CD4-positive, alpha-beta memory T cell (primary cell): ENCODE measurements at regions not wholly inside any gene's neighbourhood (a gene's known extent, or its start where the extent isn't known, plus 50 kb on each side); places are given as distances from the start of the nearest gene placed in this dataset.

Experiments used
- CTCF ChIA-PET: fragments of 350-600 bp; sonication (Branson Sonifier 250); formaldehyde crosslinking; loops from one replicate; lab custom pipeline; 2021; ENCODE audit warnings: inconsistent platforms; ENCODE audit not compliant: partially characterized antibody; lab: Charles Lee
- POLR2A ChIA-PET: fragments of 350-600 bp; sonication (Branson Sonifier 250); formaldehyde crosslinking; loops from one replicate; lab custom pipeline; 2021; ENCODE audit not compliant: partially characterized antibody; lab: Charles Lee
- DNase-seq, 5 donors: peaks; one replicate each; pipeline versions ENCODE4 v3.0.0 to v3.0.0-alpha.2; 2020 to 2022; ENCODE audit warnings: mixed read lengths in 1 of 5
- H3K27ac ChIP-seq: one replicate; pipeline ENCODE4 v1.7.0; 2013; ENCODE audit warnings: low read depth, low read length
- H3K27me3 ChIP-seq: 2 replicates; pipeline ENCODE4 v1.7.0; 2013; ENCODE audit warnings: mild to moderate bottlenecking, low read length, moderate library complexity; ENCODE audit not compliant: insufficient read depth
- H3K36me3 ChIP-seq: 2 replicates; pipeline ENCODE4 v1.7.0; 2013; ENCODE audit warnings: mild to moderate bottlenecking, low read length, moderate library complexity; ENCODE audit not compliant: insufficient read depth
- H3K4me1 ChIP-seq: 2 replicates; pipeline ENCODE4 v1.7.0; 2013; ENCODE audit warnings: mild to moderate bottlenecking, low read length, moderate library complexity; ENCODE audit not compliant: insufficient read depth
- H3K4me3 ChIP-seq, 2 donors: one replicate each; pipeline ENCODE4 v1.7.0; 2013; ENCODE audit warnings: low read length in 2 of 2, mild to moderate bottlenecking in 1 of 2
- H3K9me3 ChIP-seq, 2 donors: one replicate each; pipeline ENCODE4 v1.7.0; 2013; ENCODE audit warnings: low read length in 2 of 2, control low read depth in 1 of 2; ENCODE audit not compliant: control insufficient read depth in 1 of 2
- H3K27ac Mint-ChIP-seq, 7 donors: one replicate each; pipeline ENCODE4 v1.8.0; 2020 to 2021; ENCODE audit warnings: mixed read lengths in 7 of 7, mild to moderate bottlenecking in 6 of 7, inconsistent platforms in 3 of 7, moderate library complexity in 3 of 7
- H3K27me3 Mint-ChIP-seq, 2 donors: one replicate each; pipeline ENCODE4 v1.8.0; 2020 to 2021; ENCODE audit warnings: mixed read lengths in 2 of 2
- H3K36me3 Mint-ChIP-seq, 2 donors: one replicate each; pipeline ENCODE4 v1.8.0; 2020 to 2021; ENCODE audit warnings: mixed read lengths in 2 of 2, inconsistent platforms in 1 of 2, mild to moderate bottlenecking in 1 of 2
- H3K4me1 Mint-ChIP-seq, 4 donors: one replicate each; pipeline ENCODE4 v1.8.0; 2020 to 2021; ENCODE audit warnings: mixed read lengths in 4 of 4, mild to moderate bottlenecking in 1 of 4
- H3K4me3 Mint-ChIP-seq, 8 donors: one replicate each; pipeline ENCODE4 v1.8.0; 2020 to 2021; ENCODE audit warnings: mixed read lengths in 8 of 8, mild to moderate bottlenecking in 7 of 8, moderate library complexity in 6 of 8, inconsistent platforms in 3 of 8
- H3K9me3 Mint-ChIP-seq, 8 donors: one replicate each; pipeline ENCODE4 v1.8.0; 2020 to 2021; ENCODE audit warnings: mixed read lengths in 8 of 8, mild to moderate bottlenecking in 5 of 8, inconsistent platforms in 3 of 8, moderate library complexity in 1 of 8
- intact Hi-C: fragments of 100-400 bp; cut with micrococcal nuclease; formaldehyde crosslinking; loops from one replicate; pipeline ENCODE4 v1.15.1; 2023

GRCh38 chr9:107667231-107668070, 177.9 kb upstream of the KLF4 start:
- Mint-ChIP-seq H3K9me3 (peaks cover 0 to 5% (median 2%) of the 10 kb centered on the region in 8 donors), H3K36me3 (no peaks in the 10 kb centered on the region), H3K4me1 (no peaks in the 10 kb centered on the region), H3K4me3 (no peak overlapping the region), H3K27ac (no peak overlapping the region), H3K27me3 (no peaks in the 10 kb centered on the region)
- no peaks in the 10 kb centered on the region for H3K27me3 ChIP-seq
- H3K36me3 ChIP-seq: no peaks in the 10 kb centered on the region
- ChIA-PET POLR2A (no interaction called here), CTCF (no interaction called here)
- no peak overlapping the region for H3K27ac ChIP-seq
- no peaks in the 10 kb centered on the region for H3K4me1 ChIP-seq
- H3K4me3 ChIP-seq: no peak overlapping the region
- intact Hi-C loops: no loop called here
- H3K9me3 ChIP-seq: no peaks in the 10 kb centered on the region
- no peak for DNase-seq

GRCh38 chr9:107665057-107665456, 175.5 kb upstream of the KLF4 start:
- no peak for DNase-seq
- Mint-ChIP-seq H3K4me3 (no peak overlapping the region), H3K27ac (no peak overlapping the region), H3K9me3 (peaks cover 0 to 5% (median under 1%) of the 10 kb centered on the region in 8 donors), H3K36me3 (no peaks in the 10 kb centered on the region), H3K4me1 (no peaks in the 10 kb centered on the region), H3K27me3 (no peaks in the 10 kb centered on the region)
- Histone ChIP-seq H3K4me3 (no peak overlapping the region), H3K9me3 (no peaks in the 10 kb centered on the region), H3K36me3 (no peaks in the 10 kb centered on the region), H3K27ac (no peak overlapping the region), H3K27me3 (no peaks in the 10 kb centered on the region), H3K4me1 (no peaks in the 10 kb centered on the region)
- intact Hi-C loops: no loop called here
- CTCF ChIA-PET: no interaction called here
- POLR2A ChIA-PET: no interaction called here

- H3K4me1 Mint-ChIP-seq: no peaks in the 10 kb centered on the region
- no peaks in the 10 kb centered on the region for H3K36me3 ChIP-seq
- H3K4me1 ChIP-seq: no peaks in the 10 kb centered on the region
- H3K36me3 Mint-ChIP-seq: no peaks in the 10 kb centered on the region
- POLR2A ChIA-PET: no interaction called here
- H3K9me3 Mint-ChIP-seq: peaks cover 0 to 13% (median 3%) of the 10 kb centered on the region in 8 donors
- H3K4me3 ChIP-seq: no peak overlapping the region
- H3K9me3 ChIP-seq: no peaks in the 10 kb centered on the region
- CTCF ChIA-PET: no interaction called here
- DNase-seq: no peak
- intact Hi-C loops: no loop called here
- H3K27ac ChIP-seq: no peak overlapping the region
- no peak overlapping the region for H3K27ac Mint-ChIP-seq
- H3K27me3 Mint-ChIP-seq: no peaks in the 10 kb centered on the region
- no peak overlapping the region for H3K4me3 Mint-ChIP-seq
- no peaks in the 10 kb centered on the region for H3K27me3 ChIP-seq
Observed at GRCh38 chr9:107660976-107661375, 171.4 kb upstream of the KLF4 start.

DNA sequence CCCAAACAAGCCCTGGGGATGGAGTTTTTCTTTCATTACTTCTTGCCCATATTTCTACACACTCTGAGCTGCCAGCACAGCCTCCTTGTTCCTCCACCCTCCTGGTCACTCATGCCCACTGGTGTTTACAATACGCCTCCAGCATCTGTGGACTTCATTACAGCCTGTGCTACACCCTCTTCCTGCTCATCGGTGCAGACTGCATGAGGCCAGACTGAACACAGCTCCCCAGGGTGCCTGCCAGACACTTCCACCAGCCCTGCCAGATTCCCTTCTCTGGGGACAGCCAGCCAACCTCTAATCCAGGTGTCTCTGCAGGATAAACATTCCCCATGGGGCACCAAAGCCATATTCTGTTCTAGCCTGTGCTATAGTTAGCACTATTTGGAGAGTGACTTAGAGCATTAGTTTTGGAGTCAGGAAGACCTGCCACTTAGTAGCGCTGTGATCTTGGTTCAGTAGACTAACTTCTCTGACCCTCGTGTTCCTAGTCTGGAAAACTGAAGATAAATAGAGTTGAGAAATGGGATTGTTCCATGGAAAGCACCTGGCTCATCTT, 163.8 kb upstream of the KLF4 start:
- ChIA-PET POLR2A (no interaction called here), CTCF (no interaction called here)
- H3K4me3 ChIP-seq: no peak overlapping the region
- H3K27ac ChIP-seq: no peak overlapping the region
- H3K9me3 ChIP-seq: no peaks in the 10 kb centered on the region
- Mint-ChIP-seq H3K27ac (peak overlapping the region in 1 of 7 donors; percentile 11), H3K27me3 (no peaks in the 10 kb centered on the region), H3K4me3 (no peak overlapping the region), H3K36me3 (no peaks in the 10 kb centered on the region), H3K4me1 (no peaks in the 10 kb centered on the region), H3K9me3 (peaks cover 0 to 18% (median 3%) of the 10 kb centered on the region in 8 donors)
- no peaks in the 10 kb centered on the region for H3K4me1 ChIP-seq
- intact Hi-C loops: no loop called here
- H3K36me3 ChIP-seq: no peaks in the 10 kb centered on the region
- no peaks in the 10 kb centered on the region for H3K27me3 ChIP-seq
- no peak for DNase-seq

DNA sequence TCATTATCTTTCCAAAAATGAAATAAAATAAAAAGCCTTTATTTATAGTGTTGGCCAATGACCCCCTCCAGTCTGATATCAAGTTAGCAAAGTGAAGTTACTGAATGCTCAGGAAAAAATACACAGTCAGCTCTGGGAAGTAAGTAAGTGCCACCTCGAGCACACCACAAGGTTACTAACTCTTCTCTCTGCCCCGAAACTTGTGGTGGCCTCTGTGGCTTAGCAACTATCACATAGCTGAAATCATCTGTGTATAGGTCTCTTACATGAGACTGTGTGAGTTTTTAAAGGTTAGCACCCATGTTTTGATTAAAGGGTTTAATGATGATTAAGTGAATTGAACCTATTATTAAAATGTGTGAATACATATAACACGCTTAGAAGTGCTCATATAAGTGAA, 161.4 kb upstream of the KLF4 start:
- Histone ChIP-seq H3K4me1 (no peaks in the 10 kb centered on the region), H3K27ac (no peak overlapping the region), H3K36me3 (no peaks in the 10 kb centered on the region), H3K4me3 (no peak overlapping the region), H3K27me3 (no peaks in the 10 kb centered on the region), H3K9me3 (no peaks in the 10 kb centered on the region)
- ChIA-PET CTCF (no interaction called here), POLR2A (no interaction called here)
- Mint-ChIP-seq H3K27ac (no peak overlapping the region), H3K27me3 (no peaks in the 10 kb centered on the region), H3K36me3 (no peaks in the 10 kb centered on the region), H3K9me3 (peaks cover 0 to 6% (median 2%) of the 10 kb centered on the region in 8 donors), H3K4me1 (no peaks in the 10 kb centered on the region), H3K4me3 (no peak overlapping the region)
- intact Hi-C loops: no loop called here
- DNase-seq: no peak

DNA sequence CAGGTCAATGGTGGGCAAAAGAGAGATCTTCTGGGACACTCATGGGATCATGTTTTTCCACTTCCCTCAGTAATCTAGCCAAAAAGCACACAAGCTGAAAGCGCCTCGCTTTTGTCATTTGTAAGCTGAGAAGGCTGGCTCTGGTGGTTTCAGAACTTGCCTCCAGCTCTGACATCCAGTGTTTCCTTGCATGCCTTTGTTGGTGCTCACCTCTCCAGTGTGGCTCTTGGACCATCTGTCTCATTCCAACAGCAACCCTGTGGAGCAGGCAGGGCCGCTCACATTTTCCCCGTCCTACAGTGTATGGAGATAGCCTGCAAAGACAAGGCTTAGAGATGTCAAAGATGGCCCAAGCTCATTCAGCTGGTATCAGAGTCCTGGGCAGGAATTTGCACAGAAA, 160.8 kb upstream of the KLF4 start:
- Histone ChIP-seq H3K9me3 (no peaks in the 10 kb centered on the region), H3K4me1 (no peaks in the 10 kb centered on the region), H3K36me3 (no peaks in the 10 kb centered on the region), H3K27me3 (no peaks in the 10 kb centered on the region), H3K27ac (no peak overlapping the region), H3K4me3 (no peak overlapping the region)
- intact Hi-C loops: no loop called here
- H3K4me3 Mint-ChIP-seq: no peak overlapping the region
- ChIA-PET CTCF (no interaction called here), POLR2A (no interaction called here)
- no peaks in the 10 kb centered on the region for H3K27me3 Mint-ChIP-seq
- H3K27ac Mint-ChIP-seq: no peak overlapping the region
- no peaks in the 10 kb centered on the region for H3K4me1 Mint-ChIP-seq
- H3K9me3 Mint-ChIP-seq: peaks cover 0 to 6% (median 0%) of the 10 kb centered on the region in 8 donors
- DNase-seq: no peak
- no peaks in the 10 kb centered on the region for H3K36me3 Mint-ChIP-seq

- H3K4me1 ChIP-seq: no peaks in the 10 kb centered on the region
- no peak for DNase-seq
- no peaks in the 10 kb centered on the region for H3K27me3 ChIP-seq
- no peaks in the 10 kb centered on the region for H3K9me3 ChIP-seq
- no peak overlapping the region for H3K27ac ChIP-seq
- no peaks in the 10 kb centered on the region for H3K36me3 ChIP-seq
- ChIA-PET CTCF (no interaction called here), POLR2A (no interaction called here)
- no peaks in the 10 kb centered on the region for H3K27me3 Mint-ChIP-seq
- no peak overlapping the region for H3K27ac Mint-ChIP-seq
- intact Hi-C loops: no loop called here
- H3K4me3 ChIP-seq: no peak overlapping the region
- peaks cover 0 to 6% (median 2%) of the 10 kb centered on the region in 8 donors for H3K9me3 Mint-ChIP-seq
- H3K36me3 Mint-ChIP-seq: no peaks in the 10 kb centered on the region
- no peaks in the 10 kb centered on the region for H3K4me1 Mint-ChIP-seq
- H3K4me3 Mint-ChIP-seq: no peak overlapping the region
Observed at GRCh38 chr9:107648153-107648715, 158.7 kb upstream of the KLF4 start.
